NCI-H526 (cell line): ENCODE measurements at regions not wholly inside any gene's neighbourhood (a gene's known extent, or its start where the extent isn't known, plus 50 kb on each side); places are given as distances from the start of the nearest gene placed in this dataset.
"Not testable (repeated sequence)": the region's sequence is repeated elsewhere in the genome, so short reads cannot be mapped to it uniquely, and the experiment has no call there.

ENCODE experiments used
- DNase-seq, 2 experiments: peaks; one replicate each; lab custom pipeline; 2025; lab: John Stamatoyannopoulos, UW

DNA sequence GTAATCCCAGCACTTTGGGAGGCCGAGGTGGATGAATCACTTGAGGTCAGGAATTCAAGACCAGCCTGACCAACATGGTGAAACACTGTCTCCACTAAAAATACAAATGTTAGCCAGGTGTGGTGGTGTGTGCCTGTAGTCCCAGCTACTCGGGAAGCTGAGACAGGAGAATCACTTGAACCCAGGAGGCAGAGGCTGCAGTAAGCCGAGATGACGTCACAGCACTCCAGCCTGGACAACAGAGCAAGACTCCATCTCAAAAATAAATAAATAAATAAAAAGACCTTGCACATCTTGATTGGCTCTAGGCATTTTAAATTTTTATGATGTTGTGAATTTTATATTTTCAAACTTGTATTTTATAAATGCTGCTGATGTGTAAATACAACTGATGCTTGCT, 141.7 kb downstream of the ARRDC3 start:
- DNase-seq, result not testable (repeated sequence)

DNA sequence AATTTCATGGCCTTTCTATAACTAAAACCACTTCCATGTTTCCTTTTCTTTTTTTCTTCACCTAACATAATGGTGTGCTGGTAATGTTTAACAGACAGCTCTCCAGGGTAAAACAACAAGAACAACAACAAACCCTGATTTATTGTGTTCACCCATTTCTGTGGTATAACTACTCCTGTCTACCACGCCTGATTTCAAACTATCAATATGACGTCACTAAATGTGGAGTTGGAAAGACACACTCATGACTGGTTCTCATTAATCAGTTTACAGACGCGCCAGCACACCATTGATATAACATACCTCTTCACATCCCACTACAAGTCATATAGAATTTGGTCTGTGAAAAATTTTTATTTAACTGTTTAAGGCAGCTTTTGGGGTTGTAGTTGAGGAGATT, 142.9 kb downstream of the ARRDC3 start:
- no peak for DNase-seq

DNA sequence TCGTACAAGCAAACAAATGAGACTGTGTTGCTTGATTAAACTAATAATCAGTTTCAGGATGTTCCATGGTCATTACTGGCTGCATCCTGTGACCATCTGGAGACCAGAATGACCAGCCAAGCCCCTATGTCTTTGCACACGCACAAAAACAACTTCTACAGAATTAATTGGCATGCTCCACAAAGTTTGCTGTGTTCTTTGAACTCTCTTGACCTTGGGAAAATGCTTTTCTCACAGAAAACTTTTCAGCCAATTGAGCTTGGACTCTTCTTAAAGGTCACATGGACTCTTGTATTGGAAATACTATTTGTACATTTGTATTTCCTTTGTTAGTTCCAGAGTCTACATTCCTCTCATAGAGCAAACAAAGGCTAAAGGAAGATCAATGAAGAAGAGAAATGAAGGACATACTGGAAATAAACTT, 147.8 kb downstream of the ARRDC3 start:
- DNase-seq, result no peak

DNA sequence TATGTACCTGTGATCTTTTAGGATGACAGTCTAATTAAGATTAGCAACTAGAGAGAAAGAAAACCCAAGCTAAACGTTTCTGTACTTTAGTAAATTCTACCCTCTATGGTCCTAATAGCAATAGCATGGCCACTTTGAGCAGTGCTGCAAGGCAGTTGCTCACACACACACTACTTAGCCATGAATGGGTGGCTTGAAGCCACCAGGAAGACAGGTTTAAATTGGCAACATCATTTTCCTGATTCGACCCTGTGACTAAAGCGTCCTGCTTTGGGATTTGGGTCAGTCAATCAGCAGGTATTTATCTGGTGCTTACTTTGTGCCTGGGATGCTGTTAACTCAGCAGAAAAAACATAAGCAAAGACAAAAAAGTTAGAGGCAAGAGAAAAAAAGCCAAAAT, 150.6 kb downstream of the ARRDC3 start:
- no peak for DNase-seq

DNA sequence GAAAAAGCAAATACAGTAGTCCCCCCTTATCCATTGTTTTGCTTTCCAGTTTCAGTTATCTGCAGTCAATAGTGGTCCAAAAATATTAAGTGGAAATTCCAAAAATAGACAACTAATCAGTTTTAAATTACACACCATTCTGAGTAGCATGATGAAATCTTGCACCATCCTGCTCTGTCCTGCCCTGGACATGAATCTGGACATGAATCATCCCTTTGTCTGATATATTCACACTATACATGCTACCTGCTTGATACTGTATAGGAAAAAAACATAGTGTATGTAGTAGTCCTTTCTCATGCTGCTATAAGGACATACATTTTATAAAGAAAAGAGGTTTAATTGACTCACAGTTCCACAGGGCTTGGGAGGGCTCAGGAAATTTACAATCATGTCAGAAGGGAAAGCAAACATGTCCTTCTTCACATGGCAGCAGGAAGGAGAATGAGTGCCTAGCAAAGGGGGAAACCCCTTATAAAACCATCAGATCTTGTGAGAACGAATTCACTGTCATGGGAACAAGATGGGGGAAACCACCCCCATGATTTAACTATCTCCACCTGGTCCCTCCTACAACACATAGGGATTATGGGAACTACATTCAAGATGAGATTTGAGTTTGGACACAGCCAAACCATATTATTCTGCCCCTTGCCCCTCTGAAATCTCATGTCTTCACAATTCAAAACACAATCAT, 153.9 kb downstream of the ARRDC3 start:
- DNase-seq, result no peak

DNA sequence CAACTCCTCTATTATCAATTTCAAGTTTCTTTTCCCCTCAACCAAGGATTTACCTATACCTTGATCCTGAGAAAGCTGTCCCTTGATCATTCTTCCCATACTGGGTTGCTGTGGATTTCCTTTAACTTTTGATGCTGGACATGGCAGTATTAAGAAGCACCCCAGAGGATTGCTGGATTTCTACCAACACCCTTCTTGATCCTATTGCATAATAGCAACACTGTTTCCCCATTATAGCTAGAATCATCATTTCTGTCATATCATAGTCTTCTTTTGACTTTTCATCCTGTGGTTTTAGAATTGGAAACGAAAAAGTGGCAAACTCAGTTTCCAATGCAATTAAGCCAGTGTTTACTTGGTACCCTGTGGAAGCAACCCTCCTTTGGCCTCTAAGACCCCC, 154.9 kb downstream of the ARRDC3 start:
- no peak for DNase-seq

DNA sequence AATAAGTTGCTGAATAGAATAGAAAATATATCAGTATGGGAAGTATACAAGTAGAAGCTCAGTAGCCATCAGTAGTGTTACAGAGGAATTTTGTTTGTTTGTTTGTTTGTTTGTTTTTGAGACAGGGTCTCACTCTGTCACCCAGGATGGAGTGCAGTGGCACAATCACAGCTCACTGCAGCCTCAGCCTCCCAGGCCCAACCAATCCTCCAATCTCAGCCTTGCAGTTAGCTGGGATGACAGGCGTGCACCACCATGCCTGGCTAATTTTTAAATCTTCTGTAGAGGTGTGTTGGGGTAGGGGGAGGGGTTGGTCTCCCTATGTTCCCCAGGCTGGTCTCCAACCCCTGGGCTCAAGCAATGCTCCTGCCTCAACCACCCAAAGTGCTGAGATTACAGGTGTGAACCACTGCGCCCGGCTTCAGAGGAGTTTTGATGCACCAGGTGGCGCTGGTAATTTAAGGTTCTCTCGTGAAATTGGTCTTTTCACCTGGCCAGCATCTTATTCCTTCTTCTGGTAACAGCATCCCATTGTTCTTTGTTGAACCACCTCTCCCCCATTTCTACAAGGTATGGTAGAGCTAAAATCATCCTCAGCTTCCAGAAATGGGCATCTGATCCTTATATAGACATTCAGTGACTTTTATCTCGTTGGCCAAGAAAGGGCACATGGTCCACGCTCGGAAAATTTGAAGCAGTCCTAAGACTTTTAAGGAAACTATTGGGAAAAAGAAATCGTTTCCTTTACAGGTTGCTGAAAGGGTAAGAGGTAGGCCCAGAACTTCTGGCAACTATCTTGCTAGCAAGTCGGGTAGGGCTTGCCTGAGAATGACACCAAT, 157.1 kb downstream of the ARRDC3 start:
- DNase-seq, result peak; percentile 12 to 61

DNA sequence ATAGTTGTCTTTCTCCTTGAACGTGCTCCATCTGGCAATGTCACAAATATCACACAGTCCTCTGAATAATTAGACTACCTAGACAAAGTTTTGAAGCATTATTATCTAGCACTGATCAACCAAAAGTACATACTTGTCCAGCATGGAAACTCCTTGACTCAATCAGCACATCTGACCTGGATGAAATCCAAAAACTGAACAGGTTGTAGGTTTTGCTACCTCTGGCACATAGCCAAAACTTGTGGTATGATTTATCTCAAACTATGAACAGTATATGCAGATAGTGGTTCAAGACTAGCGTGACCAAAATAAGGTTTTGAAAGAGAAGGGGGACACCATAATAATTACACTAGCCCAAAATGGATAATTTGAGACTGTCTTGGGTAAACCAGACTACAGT, 158.1 kb downstream of the ARRDC3 start:
- no peak for DNase-seq

DNA sequence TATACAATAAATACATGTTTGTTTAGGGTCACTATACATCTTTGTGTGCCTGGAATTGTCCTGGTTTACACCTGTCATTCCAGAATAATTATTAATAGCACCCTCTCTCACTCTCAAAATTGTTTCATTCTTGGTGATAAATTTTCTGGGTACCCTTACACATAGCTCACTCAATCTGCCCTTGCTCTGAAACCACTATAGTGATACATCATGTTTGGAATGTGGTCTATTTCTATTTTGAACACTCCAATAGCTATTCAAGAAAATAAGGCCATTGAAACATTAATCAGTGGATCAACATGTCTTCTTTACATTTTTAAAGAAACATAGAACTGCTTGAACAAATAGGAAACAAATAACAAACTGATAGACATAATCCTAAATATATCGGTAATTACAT, 158.7 kb downstream of the ARRDC3 start:
- DNase-seq, result no peak

DNA sequence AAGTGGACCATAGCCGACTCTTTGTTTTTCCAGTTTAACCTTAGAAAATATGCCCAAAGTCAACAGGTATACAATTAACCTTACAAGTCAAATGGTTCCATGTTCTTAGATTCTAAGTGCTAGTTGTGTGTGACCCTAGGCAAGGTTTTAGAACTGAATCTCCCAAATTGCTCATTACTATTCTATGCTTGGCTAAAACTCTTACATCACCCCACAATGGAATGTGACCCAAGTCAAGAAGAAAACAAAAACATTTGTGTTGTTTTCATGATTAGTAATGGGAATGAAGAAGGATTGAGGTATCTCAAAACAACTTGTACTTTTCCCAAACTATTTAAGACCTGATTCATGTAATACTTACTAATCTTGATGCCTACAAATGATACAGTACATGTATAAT, 159.2 kb downstream of the ARRDC3 start:
- no peak for DNase-seq

DNA sequence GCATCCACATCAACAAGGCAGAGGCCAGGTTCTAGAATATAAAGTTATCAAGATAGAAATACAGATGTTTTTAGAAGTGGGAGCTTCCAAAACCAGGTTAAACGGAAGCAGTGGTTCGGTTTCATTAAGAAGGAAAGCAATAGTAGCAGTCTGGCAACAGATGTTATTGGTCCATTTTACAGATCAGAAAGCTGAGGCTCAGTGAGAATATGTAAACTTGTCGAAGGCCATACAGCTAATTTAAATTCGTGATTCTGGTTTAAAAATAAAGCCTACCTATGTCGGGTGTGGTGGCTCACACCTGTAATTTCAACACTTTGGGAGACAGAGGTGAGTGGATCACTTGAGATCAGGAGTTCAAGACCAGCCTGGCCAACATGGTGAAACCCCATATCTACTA, 160.6 kb downstream of the ARRDC3 start:
- DNase-seq, result no peak

DNA sequence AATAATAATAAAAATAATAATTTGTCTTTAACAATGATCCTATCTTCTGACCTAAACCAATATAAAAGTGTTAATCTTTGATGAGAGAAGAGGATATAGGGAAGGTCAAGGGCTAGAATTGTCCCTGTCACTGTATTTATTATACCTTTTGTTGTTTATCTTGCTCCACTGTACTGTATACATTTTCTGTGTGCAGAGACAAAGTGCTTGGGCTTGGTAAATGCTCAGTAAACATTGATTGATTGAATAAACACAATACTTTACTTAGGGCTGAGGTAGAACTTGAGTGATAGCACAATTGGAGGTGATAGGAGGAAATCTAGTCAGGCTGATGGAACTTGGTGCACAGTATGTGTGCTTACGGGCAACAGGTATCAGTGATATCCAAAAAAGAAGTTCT, 161.2 kb downstream of the ARRDC3 start:
- no peak for DNase-seq

DNA sequence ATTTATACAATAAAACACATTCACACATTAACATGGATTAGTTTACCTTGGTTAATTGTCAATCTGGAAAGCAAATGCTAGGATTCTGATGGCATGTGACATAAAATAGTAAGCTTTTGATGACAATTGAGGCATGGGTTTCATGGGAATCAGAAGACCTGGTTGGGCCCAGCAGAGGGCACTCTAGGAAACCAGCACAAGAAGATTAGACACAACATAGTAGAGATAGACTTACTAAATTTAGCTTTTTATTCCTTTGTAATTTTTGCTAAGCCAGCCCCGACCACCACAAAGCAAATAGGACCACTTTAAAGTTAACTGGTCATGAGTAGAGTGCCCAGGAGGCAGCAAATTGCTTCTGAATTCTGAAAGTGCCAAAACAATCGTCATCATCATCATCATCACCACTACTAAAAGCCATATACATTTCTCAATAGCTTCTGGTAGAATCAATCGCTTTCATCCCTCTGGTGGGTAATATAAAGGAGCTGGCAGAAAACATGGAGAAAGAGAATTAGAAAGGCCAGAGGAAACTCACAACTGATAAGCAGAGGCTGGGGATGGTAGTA, 163.2 kb downstream of the ARRDC3 start:
- DNase-seq, result peak in 1 of 2 experiments; percentile 1

DNA sequence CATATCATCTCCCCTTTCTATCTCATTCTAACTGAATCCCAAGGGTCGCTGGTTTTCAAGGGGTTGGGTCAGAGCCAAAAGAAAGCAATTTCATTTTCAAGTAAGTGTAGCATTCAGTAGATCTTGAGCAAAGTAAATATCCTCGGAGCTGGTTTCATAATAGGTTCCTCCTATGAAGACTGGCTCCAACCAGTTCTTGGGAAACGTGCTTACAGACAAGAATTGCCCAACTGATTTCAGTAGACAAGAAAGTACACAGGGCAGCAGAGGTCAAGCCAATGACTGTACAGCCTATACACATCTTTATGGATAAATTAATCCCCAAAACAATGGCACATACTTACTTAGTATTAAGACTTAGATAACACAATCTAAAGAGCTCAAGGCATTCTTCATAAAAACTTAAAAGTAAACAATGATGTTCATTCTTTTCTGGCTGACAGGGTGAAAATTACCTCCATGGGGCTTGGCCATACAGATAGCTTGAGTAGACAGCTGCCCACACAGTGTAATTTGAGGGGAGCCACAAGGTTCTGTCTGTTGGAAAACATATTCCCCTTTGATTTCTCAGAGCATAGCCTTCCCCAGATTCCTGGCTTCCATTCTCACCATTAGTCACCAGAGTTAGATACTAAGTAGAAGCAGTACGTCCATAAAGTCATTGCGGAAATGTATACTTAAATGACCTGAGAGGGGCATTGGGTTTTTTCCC, 163.9 kb downstream of the ARRDC3 start:
- no peak for DNase-seq

DNA sequence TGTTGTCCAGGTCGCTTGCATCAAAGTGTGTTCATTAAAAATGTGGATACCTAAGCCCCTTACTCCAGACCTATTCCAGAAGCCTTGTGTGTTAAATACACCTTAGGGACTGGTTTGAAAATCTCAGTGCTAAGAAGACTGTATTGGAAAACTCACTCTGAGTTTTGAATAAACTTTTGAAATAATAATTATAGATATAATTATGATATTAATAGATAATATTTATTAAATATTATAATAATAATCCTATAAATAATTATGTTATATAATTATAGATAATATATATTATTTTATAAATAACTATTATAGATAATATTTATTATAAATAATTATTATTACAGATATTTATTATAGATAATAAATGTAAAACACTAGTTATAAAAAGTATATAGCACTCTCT, 165.3 kb downstream of the ARRDC3 start:
- no peak for DNase-seq

DNA sequence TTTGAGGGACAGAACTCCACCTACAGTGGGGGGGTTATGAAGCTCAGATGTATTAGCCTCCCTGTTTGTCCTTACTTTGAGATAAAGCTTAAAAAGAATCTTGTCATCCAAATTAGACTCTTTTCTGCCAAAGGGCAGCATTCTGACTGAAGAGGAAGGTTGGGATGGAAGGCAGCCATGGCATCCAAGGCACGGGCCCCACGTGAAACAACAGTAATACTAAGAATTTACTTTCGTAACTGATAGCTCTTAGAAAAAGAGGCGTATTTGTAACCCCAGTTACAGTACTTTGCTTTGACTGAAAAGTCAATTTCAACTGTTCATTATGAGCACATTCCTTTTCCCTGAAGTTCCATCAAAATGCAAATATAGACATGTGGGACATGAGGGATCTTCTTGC, 168.5 kb downstream of the ARRDC3 start:
- DNase-seq, result no peak
